Endothelial cell of umbilical vein (primary cell): ENCODE measurements at regions not wholly inside any gene's neighbourhood (a gene's known extent, or its start where the extent isn't known, plus 50 kb on each side); places are given as distances from the start of the nearest gene placed in this dataset.

Source experiments
- BruUV-seq: library from RNA; stranded (reverse); fragments of 400-500 nt; replicated peaks from 2 replicates; lab custom pipeline; 2021; lab: Mats Ljungman, UMichigan
- CTCF ChIA-PET: fragments of 300-600, 350-600 bp; sonication (Branson Sonifier 250); formaldehyde crosslinking; loops from one replicate; lab custom pipeline; 2021; ENCODE audit warnings: antibody characterized with exemption, inconsistent platforms; lab: Charles Lee
- POLR2A ChIA-PET: fragments of 300-600, 350-600 bp; sonication (Branson Sonifier 250); formaldehyde crosslinking; loops from one replicate; lab custom pipeline; 2021; ENCODE audit warnings: antibody characterized with exemption, inconsistent platforms; lab: Charles Lee
- DNase-seq: peaks from one replicate; pipeline ENCODE4 v3.0.0-alpha.2; 2011; ENCODE audit warnings: low read depth, low spot score
- FAIRE-seq: peaks from 2 replicates; lab custom pipeline; 2011; peaks lifted over from hg19 to GRCh38; lab: Jason Lieb, UNC
- H2AFZ ChIP-seq: 2 replicates; pipeline ENCODE4 v1.6.0; 2012; ENCODE audit warnings: low read depth, low read length, control low read depth, inconsistent platforms
- H3K27ac ChIP-seq: 2 replicates; pipeline ENCODE4 v1.5.1; 2011; ENCODE audit warnings: low read depth, mild to moderate bottlenecking, control low read depth, low read length, moderate library complexity; ENCODE audit not compliant: insufficient read depth
- H3K27me3 ChIP-seq, 2 experiments: 2 replicates each; pipeline versions ENCODE4 v1.6.0 to v1.6.1; 2011; ENCODE audit warnings: low read length in 2 of 2, mixed read lengths in 1 of 2; ENCODE audit not compliant: control insufficient read depth in 2 of 2, insufficient read depth in 2 of 2
- H3K36me3 ChIP-seq, 2 experiments: 2 replicates in 1 of 2; 3 replicates in 1 of 2; pipeline ENCODE4 v1.5.1; 2011; ENCODE audit warnings: low read length in 2 of 2, mild to moderate bottlenecking in 1 of 2, moderate library complexity in 1 of 2; ENCODE audit not compliant: control insufficient read depth in 2 of 2, insufficient read depth in 2 of 2; ENCODE audit errors: extremely low read depth in 1 of 2
- H3K4me1 ChIP-seq: 3 replicates; pipeline ENCODE4 v1.5.1; 2011; ENCODE audit warnings: mild to moderate bottlenecking, low read length; ENCODE audit not compliant: control insufficient read depth, insufficient read depth; ENCODE audit errors: extremely low read depth
- H3K4me2 ChIP-seq: 2 replicates; pipeline ENCODE4 v1.6.1; 2011; ENCODE audit warnings: low read length, control low read depth, mixed read lengths; ENCODE audit not compliant: insufficient read depth
- H3K4me3 ChIP-seq, 3 experiments: fragments of 200-600 bp in 1 of 3; sonication (generic), shearing (Covaris generic) in 1 of 3; replicated peaks in 1 of 3; 2 replicates each; pipeline ENCODE4 v1.5.1; 2011 to 2016; ENCODE audit warnings: control low read depth in 3 of 3, low read length in 3 of 3, mild to moderate bottlenecking in 2 of 3, inconsistent platforms in 1 of 3, low read depth in 1 of 3, moderate library complexity in 1 of 3; ENCODE audit not compliant: insufficient read depth in 1 of 3
- H3K79me2 ChIP-seq: 2 replicates; pipeline ENCODE4 v1.6.0; 2012; ENCODE audit warnings: low read length, inconsistent platforms; ENCODE audit not compliant: control insufficient read depth, insufficient read depth
- H3K9ac ChIP-seq: replicated peaks from 2 replicates; pipeline ENCODE3; 2011; ENCODE audit warnings: low read length, control low read depth; ENCODE audit not compliant: insufficient read depth; ENCODE audit errors: extremely low read depth
- H3K9me1 ChIP-seq: replicated peaks from 3 replicates; pipeline ENCODE4 v1.6.0; 2011; ENCODE audit warnings: mild to moderate bottlenecking, low read length; ENCODE audit not compliant: control insufficient read depth, insufficient read depth; ENCODE audit errors: extremely low read depth
- H3K9me3 ChIP-seq: replicated peaks from 2 replicates; pipeline ENCODE4 v1.5.1; 2012; ENCODE audit warnings: low read length, inconsistent platforms; ENCODE audit not compliant: control insufficient read depth, insufficient read depth
- H4K20me1 ChIP-seq: replicated peaks from 2 replicates; pipeline ENCODE3; 2011; ENCODE audit warnings: mild to moderate bottlenecking, low read length; ENCODE audit not compliant: control insufficient read depth, insufficient read depth; ENCODE audit errors: extremely low read depth
- CTCF ChIP-seq, 2 donors: IDR thresholded peaks; 1 replicate in 1 of 2; 2 replicates in 1 of 2; pipeline ENCODE4 v1.5.1; 2011; ENCODE audit warnings: low read length in 2 of 2, mild to moderate bottlenecking in 2 of 2, moderate library complexity in 2 of 2, control low read depth in 1 of 2, inconsistent platforms in 1 of 2, low read depth in 1 of 2; ENCODE audit not compliant: insufficient read depth in 1 of 2; ENCODE audit errors: extremely low read depth in 1 of 2
- EZH2 ChIP-seq: IDR thresholded peaks from 2 replicates; pipeline ENCODE4 v1.6.1; 2012; ENCODE audit warnings: borderline replicate concordance, low read depth, mild to moderate bottlenecking, moderate library complexity, low read length, inconsistent platforms; ENCODE audit not compliant: severe bottlenecking
- FOS ChIP-seq: IDR thresholded peaks from 2 replicates; pipeline ENCODE4 v1.6.1; 2011; ENCODE audit warnings: mild to moderate bottlenecking, low read length, moderate library complexity, borderline replicate concordance; ENCODE audit not compliant: insufficient read depth
- GATA2 ChIP-seq: IDR thresholded peaks from 2 replicates; pipeline ENCODE4 v1.7.0; 2011; ENCODE audit warnings: low read depth, mild to moderate bottlenecking, moderate library complexity, mixed read lengths, low read length; ENCODE audit not compliant: insufficient read length, insufficient read depth
- JUN ChIP-seq: IDR thresholded peaks from 2 replicates; pipeline ENCODE4 v1.6.1; 2011; ENCODE audit warnings: borderline replicate concordance, low read depth; ENCODE audit not compliant: insufficient read length, insufficient read depth
- MAX ChIP-seq: IDR thresholded peaks from 2 replicates; pipeline ENCODE4 v1.6.1; 2011; ENCODE audit not compliant: insufficient read depth, insufficient read length
- MYC ChIP-seq: IDR thresholded peaks from one replicate; pipeline ENCODE4 v1.6.1; 2011; ENCODE audit warnings: mild to moderate bottlenecking, low read depth, low read length
- POLR2A ChIP-seq: IDR thresholded peaks from 2 replicates; pipeline ENCODE4 v1.6.1; 2012; ENCODE audit warnings: low read depth, mild to moderate bottlenecking, control low read depth, low read length
- POLR2AphosphoS5 ChIP-seq: IDR thresholded peaks from 2 replicates; pipeline ENCODE4 v1.6.1; 2012; ENCODE audit warnings: low read depth, mild to moderate bottlenecking, control low read depth, low read length, moderate library complexity; ENCODE audit not compliant: insufficient read depth
- dilution Hi-C: fragments of 300-500 bp; cut with MboI; formaldehyde crosslinking; loops from one replicate; pipeline ENCODE4 v1.15.0; 2019; ENCODE audit warnings: low sequenced_read_pairs; ENCODE audit not compliant: extremely low pct_ligation_motif_present
- intact Hi-C: fragments of 100-400 bp; cut with micrococcal nuclease; formaldehyde crosslinking; loops from one replicate; pipeline ENCODE4 v1.10.0; 2022

GRCh38 chr2:5319493-5319892 lies 372.7 kb upstream of the SOX11 start:
- Histone ChIP-seq H3K36me3 (no peaks in the 10 kb centered on the region), H2AFZ (no peak overlapping the region), H3K4me3 (no peak overlapping the region), H3K27ac (no peak overlapping the region), H3K9ac (no peak overlapping the region), H3K27me3 (no peaks in the 10 kb centered on the region), H3K9me3 (peaks cover 2% of the 10 kb centered on the region), H4K20me1 (no peaks in the 10 kb centered on the region), H3K79me2 (no peaks in the 10 kb centered on the region), H3K9me1 (no peaks in the 10 kb centered on the region), H3K4me1 (no peaks in the 10 kb centered on the region), H3K4me2 (no peak overlapping the region)
- BruUV-seq = no TSS peak
- ChIA-PET CTCF (no interaction called here), POLR2A (no interaction called here)
- intact Hi-C loops = no loop called here
- TF ChIP-seq FOS = no peak
- TF ChIP-seq POLR2A = no peak
- no peak for TF ChIP-seq JUN
- no peak for TF ChIP-seq EZH2
- no peak for TF ChIP-seq CTCF (IDR thresholded peaks at IDR 0.05; ENCODE audit: extremely low read depth in 1 of 2, insufficient read depth in 1 of 2, low read depth in 1 of 2, low read length in 2 of 2)
- TF ChIP-seq MYC = no peak
- no peak for TF ChIP-seq MAX
- TF ChIP-seq GATA2 = no peak
- no peak for TF ChIP-seq POLR2AphosphoS5
- DNase-seq (no peak), FAIRE-seq (no peak)
- dilution Hi-C loops = no loop called here
